ENCODE measurements at regions not wholly inside any gene's neighbourhood (a gene's known extent, or its start where the extent isn't known, plus 50 kb on each side); places are given as distances from the start of the nearest gene placed in this dataset.

GRCh38 chr4:62344915-62345314 lies 1144.8 kb downstream of the ADGRL3 start:
- no peak for TF ChIP-seq PAX5 (IDR thresholded peaks at IDR 0.05; ENCODE audit: insufficient read depth, low read length, severe bottlenecking)
- TF ChIP-seq POLR2A (IDR thresholded peaks at IDR 0.05; ENCODE audit: low read depth, low read length), result no peak
- TF ChIP-seq POLR2AphosphoS5 (IDR thresholded peaks at IDR 0.05; ENCODE audit: low read depth, low read length), result no peak
- TF ChIP-seq POU2F2 (IDR thresholded peaks at IDR 0.05; ENCODE audit: low read depth, low read length), result no peak
- no peak for TF ChIP-seq SPI1 (IDR thresholded peaks at IDR 0.05; ENCODE audit: low read depth, low read length)
- no peak for TF ChIP-seq TAF1 (IDR thresholded peaks at IDR 0.05; ENCODE audit: low read depth, low read length)
- DNase-seq (ENCODE audit: insufficient read length, low spot score) (no peak), FAIRE-seq (no peak)

- TF ChIP-seq SPI1 (IDR thresholded peaks at IDR 0.05; ENCODE audit: low read depth, low read length) (no peak), TAF1 (IDR thresholded peaks at IDR 0.05; ENCODE audit: low read depth, low read length) (no peak), PAX5 (IDR thresholded peaks at IDR 0.05; ENCODE audit: insufficient read depth, low read length, severe bottlenecking) (no peak), POLR2AphosphoS5 (IDR thresholded peaks at IDR 0.05; ENCODE audit: low read depth, low read length) (no peak), POU2F2 (IDR thresholded peaks at IDR 0.05; ENCODE audit: low read depth, low read length) (no peak), POLR2A (IDR thresholded peaks at IDR 0.05; ENCODE audit: low read depth, low read length) (no peak)
- DNase-seq (ENCODE audit: insufficient read length, low spot score), result no peak
- FAIRE-seq, result no peak
Measured at GRCh38 chr4:62344474-62344873, 1144.3 kb downstream of the ADGRL3 start.

GRCh38 chr4:62342346-62342745 lies 1142.2 kb downstream of the ADGRL3 start:
- no peak for DNase-seq (ENCODE audit: insufficient read length, low spot score)
- TF ChIP-seq TAF1 (IDR thresholded peaks at IDR 0.05; ENCODE audit: low read depth, low read length), result no peak
- no peak for TF ChIP-seq POU2F2 (IDR thresholded peaks at IDR 0.05; ENCODE audit: low read depth, low read length)
- no peak for TF ChIP-seq PAX5 (IDR thresholded peaks at IDR 0.05; ENCODE audit: insufficient read depth, low read length, severe bottlenecking)
- TF ChIP-seq SPI1 (IDR thresholded peaks at IDR 0.05; ENCODE audit: low read depth, low read length), result no peak
- TF ChIP-seq POLR2AphosphoS5 (IDR thresholded peaks at IDR 0.05; ENCODE audit: low read depth, low read length), result no peak
- TF ChIP-seq POLR2A (IDR thresholded peaks at IDR 0.05; ENCODE audit: low read depth, low read length), result no peak
- no peak for FAIRE-seq

GRCh38 chr4:62328526-62328925 lies 1128.4 kb downstream of the ADGRL3 start:
- TF ChIP-seq TAF1 (IDR thresholded peaks at IDR 0.05; ENCODE audit: low read depth, low read length), result no peak
- no peak for TF ChIP-seq SPI1 (IDR thresholded peaks at IDR 0.05; ENCODE audit: low read depth, low read length)
- TF ChIP-seq PAX5 (IDR thresholded peaks at IDR 0.05; ENCODE audit: insufficient read depth, low read length, severe bottlenecking), result no peak
- no peak for TF ChIP-seq POU2F2 (IDR thresholded peaks at IDR 0.05; ENCODE audit: low read depth, low read length)
- TF ChIP-seq POLR2AphosphoS5 (IDR thresholded peaks at IDR 0.05; ENCODE audit: low read depth, low read length), result no peak
- TF ChIP-seq POLR2A (IDR thresholded peaks at IDR 0.05; ENCODE audit: low read depth, low read length), result no peak
- no peak for DNase-seq (ENCODE audit: insufficient read length, low spot score)
- no peak for FAIRE-seq

GRCh38 chr4:62327612-62328297 lies 1127.6 kb downstream of the ADGRL3 start:
- FAIRE-seq (no peak), DNase-seq (ENCODE audit: insufficient read length, low spot score) (no peak)
- no peak for TF ChIP-seq TAF1 (IDR thresholded peaks at IDR 0.05; ENCODE audit: low read depth, low read length)
- TF ChIP-seq PAX5 (IDR thresholded peaks at IDR 0.05; ENCODE audit: insufficient read depth, low read length, severe bottlenecking), result no peak
- TF ChIP-seq POU2F2 (IDR thresholded peaks at IDR 0.05; ENCODE audit: low read depth, low read length), result no peak
- TF ChIP-seq POLR2A (IDR thresholded peaks at IDR 0.05; ENCODE audit: low read depth, low read length), result no peak
- no peak for TF ChIP-seq POLR2AphosphoS5 (IDR thresholded peaks at IDR 0.05; ENCODE audit: low read depth, low read length)
- TF ChIP-seq SPI1 (IDR thresholded peaks at IDR 0.05; ENCODE audit: low read depth, low read length), result no peak

GRCh38 chr4:62324215-62324614 lies 1124.1 kb downstream of the ADGRL3 start:
- TF ChIP-seq POLR2AphosphoS5 (IDR thresholded peaks at IDR 0.05; ENCODE audit: low read depth, low read length) (no peak), SPI1 (IDR thresholded peaks at IDR 0.05; ENCODE audit: low read depth, low read length) (no peak), POLR2A (IDR thresholded peaks at IDR 0.05; ENCODE audit: low read depth, low read length) (no peak), POU2F2 (IDR thresholded peaks at IDR 0.05; ENCODE audit: low read depth, low read length) (no peak), TAF1 (IDR thresholded peaks at IDR 0.05; ENCODE audit: low read depth, low read length) (no peak), PAX5 (IDR thresholded peaks at IDR 0.05; ENCODE audit: insufficient read depth, low read length, severe bottlenecking) (no peak)
- FAIRE-seq, result no peak
- DNase-seq (ENCODE audit: insufficient read length, low spot score), result no peak

- TF ChIP-seq TAF1 (IDR thresholded peaks at IDR 0.05; ENCODE audit: low read depth, low read length), result no peak
- no peak for TF ChIP-seq POLR2A (IDR thresholded peaks at IDR 0.05; ENCODE audit: low read depth, low read length)
- no peak for TF ChIP-seq POLR2AphosphoS5 (IDR thresholded peaks at IDR 0.05; ENCODE audit: low read depth, low read length)
- no peak for TF ChIP-seq POU2F2 (IDR thresholded peaks at IDR 0.05; ENCODE audit: low read depth, low read length)
- TF ChIP-seq SPI1 (IDR thresholded peaks at IDR 0.05; ENCODE audit: low read depth, low read length), result no peak
- no peak for TF ChIP-seq PAX5 (IDR thresholded peaks at IDR 0.05; ENCODE audit: insufficient read depth, low read length, severe bottlenecking)
- FAIRE-seq (no peak), DNase-seq (ENCODE audit: insufficient read length, low spot score) (no peak)
Measured at GRCh38 chr4:62320612-62321011, 1120.5 kb downstream of the ADGRL3 start.

- TF ChIP-seq PAX5 (IDR thresholded peaks at IDR 0.05; ENCODE audit: insufficient read depth, low read length, severe bottlenecking) (no peak), POLR2AphosphoS5 (IDR thresholded peaks at IDR 0.05; ENCODE audit: low read depth, low read length) (no peak), TAF1 (IDR thresholded peaks at IDR 0.05; ENCODE audit: low read depth, low read length) (no peak), POLR2A (IDR thresholded peaks at IDR 0.05; ENCODE audit: low read depth, low read length) (no peak), POU2F2 (IDR thresholded peaks at IDR 0.05; ENCODE audit: low read depth, low read length) (no peak), SPI1 (IDR thresholded peaks at IDR 0.05; ENCODE audit: low read depth, low read length) (no peak)
- no peak for FAIRE-seq
- no peak for DNase-seq (ENCODE audit: insufficient read length, low spot score)
Measured at GRCh38 chr4:62302710-62303109, 1102.6 kb downstream of the ADGRL3 start.

GRCh38 chr4:62301500-62301899 lies 1101.4 kb downstream of the ADGRL3 start:
- TF ChIP-seq PAX5 (IDR thresholded peaks at IDR 0.05; ENCODE audit: insufficient read depth, low read length, severe bottlenecking), result no peak
- no peak for TF ChIP-seq POU2F2 (IDR thresholded peaks at IDR 0.05; ENCODE audit: low read depth, low read length)
- no peak for TF ChIP-seq POLR2A (IDR thresholded peaks at IDR 0.05; ENCODE audit: low read depth, low read length)
- no peak for TF ChIP-seq TAF1 (IDR thresholded peaks at IDR 0.05; ENCODE audit: low read depth, low read length)
- no peak for TF ChIP-seq POLR2AphosphoS5 (IDR thresholded peaks at IDR 0.05; ENCODE audit: low read depth, low read length)
- TF ChIP-seq SPI1 (IDR thresholded peaks at IDR 0.05; ENCODE audit: low read depth, low read length), result no peak
- DNase-seq (ENCODE audit: insufficient read length, low spot score), result no peak
- FAIRE-seq, result no peak
